ENCODE measurements at regions not wholly inside any gene's neighbourhood (a gene's known extent, or its start where the extent isn't known, plus 50 kb on each side); places are given as distances from the start of the nearest gene placed in this dataset.

- TF ChIP-seq CTCF (IDR thresholded peaks at IDR 0.05) (no peak), POLR2A (IDR thresholded peaks at IDR 0.05) (no peak)
- no peaks in the 10 kb centered on the region for H3K36me3 ChIP-seq
- H3K27me3 ChIP-seq, result no peaks in the 10 kb centered on the region
- no peaks in the 10 kb centered on the region for H3K4me1 ChIP-seq
- no peak for DNase-seq
- H3K9me3 ChIP-seq, result no peaks in the 10 kb centered on the region
- no peak overlapping the region for H3K4me3 ChIP-seq
- H3K27ac ChIP-seq, result no peak overlapping the region
Observed at GRCh38 chr6:154596701-154597100, 86.2 kb upstream of the CNKSR3 start.

DNA sequence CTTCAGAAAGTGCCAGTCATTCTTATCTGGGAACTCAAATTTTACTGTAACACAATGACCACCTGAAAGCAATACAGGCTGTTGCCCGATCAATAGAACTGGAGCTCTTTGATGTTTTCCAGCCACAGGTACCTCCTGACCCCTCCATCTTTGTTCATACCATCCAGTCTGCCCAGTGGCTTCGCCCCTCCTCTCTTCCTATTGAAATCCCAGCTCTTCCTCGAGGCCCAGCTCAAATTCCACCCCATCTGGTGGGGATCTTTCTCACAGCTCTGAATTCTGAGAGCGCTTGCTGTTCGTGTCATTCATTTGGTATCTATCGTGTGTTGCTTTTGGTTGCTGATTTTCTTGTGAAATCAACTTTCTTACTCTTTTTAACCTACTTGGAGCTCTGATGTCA, 87.9 kb upstream of the CNKSR3 start:
- H3K4me3 ChIP-seq, result no peak overlapping the region
- no peak for DNase-seq
- TF ChIP-seq CTCF (IDR thresholded peaks at IDR 0.05) (no peak), POLR2A (IDR thresholded peaks at IDR 0.05) (no peak)
- H3K27me3 ChIP-seq, result no peaks in the 10 kb centered on the region
- H3K27ac ChIP-seq, result no peak overlapping the region
- H3K4me1 ChIP-seq, result no peaks in the 10 kb centered on the region
- H3K36me3 ChIP-seq, result no peaks in the 10 kb centered on the region
- no peaks in the 10 kb centered on the region for H3K9me3 ChIP-seq

DNA sequence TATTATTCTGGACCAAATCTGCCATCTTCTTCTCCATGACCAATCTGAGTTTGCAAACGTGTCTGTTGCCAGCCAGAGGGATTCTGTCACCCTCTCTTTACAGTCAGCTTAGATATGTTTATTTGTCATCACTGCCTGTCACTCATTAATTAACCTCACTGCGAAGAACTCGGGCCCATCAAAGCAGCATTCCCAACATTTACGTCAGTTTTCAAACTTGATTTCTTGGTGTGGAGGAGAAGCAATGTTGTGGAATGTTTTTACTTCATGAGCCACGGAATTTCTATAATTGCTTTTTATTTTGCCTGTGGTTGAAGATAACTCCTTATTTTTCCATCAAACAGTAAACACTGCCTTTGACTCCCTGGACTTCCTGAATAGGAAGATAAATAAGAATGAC, 91.8 kb upstream of the CNKSR3 start:
- peaks cover 0 to 3% (median 0%) of the 10 kb centered on the region in 4 donors for H3K4me1 ChIP-seq
- DNase-seq, result no peak
- no peak for TF ChIP-seq POLR2A (IDR thresholded peaks at IDR 0.05)
- no peak overlapping the region for H3K27ac ChIP-seq
- no peak overlapping the region for H3K4me3 ChIP-seq
- H3K36me3 ChIP-seq, result no peaks in the 10 kb centered on the region
- no peaks in the 10 kb centered on the region for H3K27me3 ChIP-seq
- H3K9me3 ChIP-seq, result no peaks in the 10 kb centered on the region

DNA sequence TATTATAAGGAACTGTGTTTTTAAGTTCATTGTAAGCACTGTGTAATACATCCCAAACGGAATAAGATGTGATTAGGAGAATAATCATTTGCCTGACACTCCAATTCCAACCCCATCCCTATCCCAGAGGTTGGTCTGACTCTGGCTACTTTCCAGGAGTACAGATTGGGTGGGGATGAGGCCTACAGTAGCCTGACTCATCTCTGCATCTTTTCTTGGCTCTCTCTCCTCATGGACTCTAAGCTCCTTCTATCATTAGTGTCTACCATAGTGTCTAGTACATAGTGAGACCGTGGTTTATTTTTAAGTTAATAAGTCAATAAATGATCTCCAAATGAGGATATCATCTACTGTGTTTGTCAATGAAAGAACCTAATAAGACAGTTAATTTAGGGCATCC, 92.2 kb upstream of the CNKSR3 start:
- no peaks in the 10 kb centered on the region for H3K36me3 ChIP-seq

DNA sequence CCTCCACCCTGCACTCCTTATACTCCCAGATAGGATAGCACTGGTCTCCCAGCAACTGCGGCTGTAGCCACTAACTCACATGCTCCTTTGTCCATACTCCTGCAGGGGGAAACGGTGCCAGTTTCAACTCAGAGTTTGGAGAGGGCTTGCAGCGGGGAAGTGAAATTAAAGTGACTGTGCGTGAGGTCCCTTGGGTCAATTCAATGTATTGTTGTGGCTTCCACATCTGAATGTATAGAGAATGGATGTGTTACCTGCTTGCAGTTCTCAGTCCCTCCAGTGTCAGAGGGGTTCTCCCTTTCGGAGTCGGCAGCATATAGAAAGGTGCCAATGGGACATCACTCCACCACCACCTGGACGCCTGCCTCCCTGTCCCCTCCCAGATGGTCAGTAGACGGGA, 93.6 kb upstream of the CNKSR3 start:
- Histone ChIP-seq H3K27ac (no peak overlapping the region), H3K4me3 (no peak overlapping the region), H3K27me3 (no peaks in the 10 kb centered on the region), H3K4me1 (peaks cover 0 to 3% (median 0%) of the 10 kb centered on the region in 4 donors), H3K9me3 (no peaks in the 10 kb centered on the region), H3K36me3 (no peaks in the 10 kb centered on the region)
- TF ChIP-seq CTCF (IDR thresholded peaks at IDR 0.05) (no peak), POLR2A (IDR thresholded peaks at IDR 0.05) (no peak)
- DNase-seq, result no peak

More for the DNA sequence above, 92.2 kb upstream of the CNKSR3 start:
- H3K27ac ChIP-seq, result no peak overlapping the region
- no peak overlapping the region for H3K4me3 ChIP-seq
- no peaks in the 10 kb centered on the region for H3K27me3 ChIP-seq
- H3K9me3 ChIP-seq, result no peaks in the 10 kb centered on the region
- TF ChIP-seq CTCF (IDR thresholded peaks at IDR 0.05) (no peak), POLR2A (IDR thresholded peaks at IDR 0.05) (no peak)
- DNase-seq, result no peak
- peaks cover 0 to 3% (median 0%) of the 10 kb centered on the region in 4 donors for H3K4me1 ChIP-seq

DNA sequence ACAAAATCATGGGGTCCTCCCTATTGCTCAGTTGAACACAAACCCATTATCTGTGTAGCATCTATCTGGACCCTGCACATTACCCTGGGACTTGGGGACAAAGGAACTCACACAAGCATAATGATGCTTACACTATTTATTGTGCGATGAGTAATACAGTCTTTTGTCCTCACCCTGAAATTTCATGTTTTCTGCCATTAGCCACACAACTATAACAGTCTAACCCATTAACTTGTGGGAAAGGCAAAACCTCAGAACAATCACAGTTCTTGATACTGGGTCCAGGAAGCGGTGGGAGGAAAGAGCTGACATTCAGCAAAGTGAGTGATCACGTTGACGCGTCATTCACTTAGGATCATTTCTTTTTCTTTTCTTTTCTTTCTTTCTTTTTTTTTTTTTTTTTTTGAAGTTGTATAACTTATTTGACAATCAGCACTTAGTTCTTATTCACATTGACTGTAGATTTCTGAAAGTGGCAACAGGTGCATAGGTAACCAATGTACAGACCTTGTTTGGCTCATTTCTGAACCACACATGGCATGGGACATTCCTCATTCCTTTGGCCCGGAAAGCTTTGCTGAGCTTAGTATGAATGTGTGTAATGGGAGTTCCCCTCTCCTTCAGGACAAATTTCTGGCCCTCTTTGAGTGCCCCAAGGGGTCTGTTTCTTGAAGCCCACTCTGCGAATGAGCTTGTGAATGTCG, 94.8 kb upstream of the CNKSR3 start:
- Histone ChIP-seq H3K4me3 (no peak overlapping the region), H3K9me3 (no peaks in the 10 kb centered on the region), H3K27me3 (no peaks in the 10 kb centered on the region), H3K36me3 (no peaks in the 10 kb centered on the region), H3K27ac (no peak overlapping the region), H3K4me1 (peaks cover 0 to 3% (median 0%) of the 10 kb centered on the region in 4 donors)
- no peak for DNase-seq
- TF ChIP-seq CTCF (IDR thresholded peaks at IDR 0.05) (no peak), POLR2A (IDR thresholded peaks at IDR 0.05) (no peak)

Data from Peyer's patch (tissue), 4 donors.